HG03025 (cell line): ENCODE measurements at regions not wholly inside any gene's neighbourhood (a gene's known extent, or its start where the extent isn't known, plus 50 kb on each side); places are given as distances from the start of the nearest gene placed in this dataset.
"Not testable (repeated sequence)": the region's sequence is repeated elsewhere in the genome, so short reads cannot be mapped to it uniquely, and the experiment has no call there.

Source experiments
- ATAC-seq: cut with Tn5 transposase; IDR thresholded peaks from one replicate; pipeline ENCODE4 v1.9.1; 2021; ENCODE audit warnings: mild to moderate bottlenecking, moderate library complexity; ENCODE audit not compliant: unreplicated experiment, low FRiP score

DNA sequence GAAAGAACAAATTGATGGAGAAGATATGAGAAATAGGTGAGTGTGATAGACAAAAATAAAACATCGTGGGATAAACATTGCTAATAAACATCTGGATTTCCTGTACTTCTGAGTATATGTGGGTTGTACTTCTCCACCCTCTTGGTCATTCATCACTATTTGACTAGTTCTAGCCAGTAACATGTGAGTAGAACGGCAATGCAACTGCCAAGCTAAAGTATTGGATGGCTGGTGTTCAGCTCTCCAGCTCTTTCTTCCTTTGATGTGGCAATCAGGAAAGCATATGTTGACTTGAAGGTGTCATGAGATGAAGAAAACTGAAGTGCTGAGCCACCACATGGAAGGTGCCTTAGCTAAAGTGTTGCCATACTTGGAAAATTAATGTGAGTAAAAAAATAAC lies 144.9 kb downstream of the SCG2 start:
- no peak for ATAC-seq

DNA sequence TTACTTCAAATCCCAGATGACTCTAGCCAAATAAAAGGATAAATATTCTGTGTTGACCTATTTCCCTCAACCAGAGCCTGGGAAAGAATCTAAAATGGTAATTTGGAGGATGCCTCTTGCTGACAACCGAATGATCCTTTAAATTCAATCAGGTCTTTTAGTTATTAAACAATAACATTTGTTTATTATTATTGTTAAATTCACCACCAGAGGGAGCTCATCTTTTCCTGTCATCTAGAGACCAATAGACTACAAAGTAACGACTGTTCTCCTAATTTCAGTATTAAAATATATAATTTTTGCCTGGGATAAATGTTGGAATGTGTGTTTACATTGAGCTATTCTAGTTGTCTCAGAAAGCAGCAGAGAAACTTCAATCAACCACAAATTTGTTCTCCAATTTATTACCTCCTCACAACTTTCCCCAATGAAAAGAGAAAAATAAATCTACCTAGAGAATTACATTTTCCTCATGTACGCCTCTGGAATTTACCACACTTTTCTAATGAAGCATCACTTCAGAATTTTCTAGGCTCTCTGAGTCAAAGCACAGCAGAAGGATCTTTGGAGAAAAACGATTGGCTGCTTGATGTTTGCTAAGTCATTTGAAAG lies 142.7 kb downstream of the SCG2 start:
- ATAC-seq = no peak

DNA sequence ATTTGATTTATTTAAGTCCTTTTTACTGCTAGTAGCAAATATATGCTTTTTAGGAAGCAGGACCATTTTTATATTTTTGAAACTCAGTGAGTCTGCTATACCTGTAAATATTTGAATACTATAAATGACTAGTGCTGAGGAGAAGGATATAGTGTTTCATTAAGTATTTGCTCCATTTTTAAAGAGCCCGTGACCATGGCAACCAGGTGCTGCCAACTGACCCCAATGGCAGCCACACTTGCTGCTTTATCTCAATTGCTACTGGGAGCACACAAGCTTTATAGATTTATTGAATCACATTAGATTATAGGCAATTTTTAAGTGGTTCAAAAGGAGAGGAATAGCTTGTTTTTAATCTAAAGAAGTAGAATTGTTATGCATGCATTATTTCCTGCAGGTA lies 142.0 kb downstream of the SCG2 start:
- no peak for ATAC-seq

DNA sequence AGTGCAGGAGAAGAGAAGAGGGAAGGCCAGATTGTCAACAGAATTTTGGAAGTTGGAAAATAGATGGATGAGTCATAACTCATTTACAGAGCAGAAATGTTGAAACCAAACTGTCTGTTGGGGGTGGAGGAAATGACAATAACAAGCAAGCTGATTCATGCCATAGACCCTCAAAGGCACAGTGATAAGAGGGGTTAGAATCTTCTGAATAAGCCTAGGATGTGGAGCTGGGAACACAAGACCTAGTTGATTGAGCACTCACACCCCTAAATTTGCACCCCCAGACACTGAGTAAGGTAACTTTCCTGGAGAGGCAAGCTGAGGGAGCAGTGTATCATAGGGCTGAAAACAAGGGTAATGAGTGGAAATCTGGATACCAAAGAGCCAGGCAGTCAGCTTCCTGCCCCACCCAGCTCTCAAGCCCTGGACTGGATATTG lies 141.4 kb downstream of the SCG2 start:
- ATAC-seq = no peak

DNA sequence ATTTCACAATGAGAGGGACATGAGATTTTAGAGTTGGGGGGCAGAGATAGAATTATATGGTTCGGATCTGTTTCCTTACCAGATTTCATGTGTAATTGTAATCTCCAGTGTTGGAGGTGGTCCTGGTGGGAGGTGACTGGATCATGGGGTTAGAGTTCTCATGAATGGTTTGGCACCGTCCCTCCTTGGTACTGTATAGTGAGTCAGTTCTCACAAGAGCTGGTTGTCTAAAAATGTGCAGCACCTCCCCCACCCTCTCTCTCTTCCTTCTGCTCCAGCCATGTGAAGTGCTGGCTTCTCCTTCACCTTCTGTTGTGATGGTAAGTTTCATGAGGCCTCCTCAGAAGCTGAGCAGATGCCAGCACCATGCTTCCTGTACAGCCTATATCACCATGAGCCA lies 138.1 kb downstream of the SCG2 start:
- ATAC-seq = no peak

DNA sequence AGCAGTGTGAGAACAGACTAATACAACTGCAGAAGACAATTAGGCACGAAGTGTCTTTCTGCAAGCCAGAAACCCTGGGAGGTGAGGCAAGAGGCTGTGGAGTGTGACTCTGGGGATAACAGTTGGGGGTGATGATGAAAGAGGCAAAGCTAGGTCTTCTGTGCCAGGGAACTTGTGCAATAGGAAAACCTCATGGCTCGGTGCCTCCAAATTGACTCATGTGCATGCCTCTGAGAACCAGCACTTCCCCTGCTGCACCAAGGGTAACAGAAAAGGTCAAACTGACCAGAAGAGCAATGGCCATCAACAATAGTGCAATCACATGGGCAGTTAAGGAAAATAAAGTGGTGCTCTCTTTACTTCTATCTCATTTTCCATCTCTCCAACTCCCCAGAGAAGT lies 136.4 kb downstream of the SCG2 start:
- no peak for ATAC-seq

DNA sequence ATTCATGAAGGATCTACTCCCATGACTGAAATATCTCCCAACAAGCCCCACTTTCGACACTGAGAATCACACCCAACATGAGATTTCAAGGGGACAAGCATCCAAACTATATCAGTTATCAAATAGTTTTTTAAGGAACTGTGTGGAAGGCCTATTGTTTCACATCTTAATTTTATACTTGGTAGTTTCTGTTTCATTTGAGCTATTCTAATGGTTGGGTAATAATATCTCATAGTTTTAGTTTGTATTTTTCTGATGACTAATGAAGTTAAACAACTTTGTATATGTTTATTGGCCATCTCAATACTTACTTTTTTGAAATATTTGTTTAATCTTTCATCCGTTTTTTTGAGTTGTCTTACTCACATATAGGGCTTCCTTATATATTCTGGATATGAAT lies 135.0 kb downstream of the SCG2 start:
- ATAC-seq = no peak

DNA sequence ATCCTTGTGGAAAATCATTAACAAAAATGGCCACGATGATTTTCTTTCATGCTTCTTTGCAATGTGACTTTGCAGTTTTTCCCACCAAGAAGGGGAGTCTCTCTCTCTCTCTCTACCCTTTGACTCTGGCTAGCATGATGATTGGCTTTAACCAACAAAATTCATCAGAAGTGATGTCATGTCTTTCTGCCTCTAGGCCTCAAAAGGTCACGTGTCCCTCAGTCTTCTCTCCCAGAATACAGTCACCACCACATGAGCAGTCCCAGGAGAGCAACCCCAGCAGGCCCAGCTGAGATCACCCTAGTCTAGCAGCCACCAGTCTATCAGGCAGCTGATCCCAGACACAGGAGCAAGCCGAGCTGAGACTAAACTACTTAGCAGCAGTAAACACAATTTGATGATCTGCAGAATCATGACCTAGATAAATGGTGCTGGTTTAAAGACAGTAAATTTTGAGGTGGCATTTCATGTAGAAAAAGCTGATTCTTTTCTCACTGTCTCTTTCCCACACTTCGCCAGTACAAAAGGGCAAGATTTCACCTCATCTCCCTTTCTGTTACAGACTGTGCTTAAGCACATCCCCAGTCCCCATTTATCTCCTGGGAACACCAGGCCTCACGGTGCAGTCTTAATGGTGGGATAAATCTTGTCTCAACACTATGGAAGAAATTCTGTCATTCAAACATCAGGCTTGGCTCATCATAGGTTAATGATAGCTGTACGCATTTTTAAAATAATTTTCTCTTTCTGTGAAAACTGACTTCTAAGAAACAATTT lies 132.7 kb downstream of the SCG2 start:
- no peak for ATAC-seq

DNA sequence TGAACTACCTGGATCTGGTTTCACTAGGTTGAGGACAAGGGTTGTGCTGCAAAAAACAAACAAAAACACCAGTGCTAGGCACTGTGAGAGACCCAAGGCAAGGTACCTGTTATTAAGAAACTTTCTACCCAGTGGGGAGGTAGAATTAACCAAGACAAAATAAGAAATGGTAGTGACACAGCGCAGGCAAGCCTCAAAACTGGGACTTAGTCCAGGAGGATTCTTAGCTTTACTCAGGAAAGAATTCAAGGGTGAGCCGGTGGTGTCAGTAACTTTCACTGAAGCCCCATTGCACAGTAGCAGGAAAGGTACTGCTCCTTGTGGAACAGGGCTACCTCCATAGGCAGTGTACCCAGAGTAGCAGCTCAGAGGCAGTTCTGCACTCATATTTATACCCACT lies 131.6 kb downstream of the SCG2 start:
- no peak for ATAC-seq

DNA sequence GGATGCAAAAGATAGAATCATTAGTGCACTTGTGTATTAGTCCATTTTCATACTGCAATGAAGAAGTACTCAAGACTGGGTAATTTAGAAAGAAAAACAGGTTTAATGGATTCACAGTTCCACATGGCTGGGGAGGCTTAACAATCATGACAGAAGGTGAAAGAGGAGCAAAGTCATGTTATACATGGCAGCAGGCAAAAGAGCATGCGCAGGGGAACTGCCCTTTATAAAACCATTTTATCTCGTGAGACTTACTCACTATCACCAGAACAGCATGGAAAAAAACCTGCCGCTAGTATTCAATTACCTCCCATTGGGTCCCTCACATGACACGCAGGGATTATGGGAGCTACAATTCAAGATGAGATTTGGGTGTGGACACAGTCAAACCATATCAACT lies 129.4 kb downstream of the SCG2 start:
- ATAC-seq = no peak

DNA sequence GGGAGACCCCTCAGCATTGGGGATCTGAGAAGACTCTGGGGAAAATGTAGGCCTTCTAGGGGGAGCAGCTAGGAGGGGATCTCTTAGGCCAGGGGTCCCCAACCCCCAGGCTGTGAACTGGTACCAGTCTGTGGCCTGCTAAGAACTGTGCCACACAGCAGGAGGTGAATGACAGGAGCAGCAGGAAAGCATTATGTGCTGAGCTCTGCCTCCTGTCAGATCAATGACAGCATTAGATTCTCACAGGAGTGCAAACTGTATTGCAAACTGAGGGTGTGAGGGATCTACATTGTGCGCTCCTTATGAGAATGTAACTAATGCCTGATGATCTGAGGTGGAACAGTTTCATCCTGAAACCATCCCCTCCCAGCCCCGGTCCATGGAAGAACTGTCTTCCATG lies 127.3 kb downstream of the SCG2 start:
- no peak for ATAC-seq

DNA sequence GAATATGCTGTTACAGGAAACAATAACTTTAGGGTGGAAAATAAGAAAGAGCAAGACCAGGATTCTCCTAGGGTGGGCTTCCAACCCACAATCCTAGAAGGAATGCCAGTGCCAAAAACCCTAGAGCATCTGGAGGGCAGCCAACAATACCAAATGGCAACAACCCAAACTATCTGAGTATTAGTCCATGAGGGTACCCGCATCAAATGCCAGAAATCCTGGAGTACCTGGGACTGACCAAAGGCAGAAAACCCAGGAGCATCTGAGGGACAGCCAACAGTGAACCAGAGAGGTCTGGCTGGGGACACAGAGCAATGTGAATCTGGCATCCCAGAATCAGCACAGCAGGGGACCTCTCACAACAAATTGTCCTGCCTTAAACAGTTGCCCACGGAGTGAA lies 126.3 kb downstream of the SCG2 start:
- ATAC-seq = no peak

DNA sequence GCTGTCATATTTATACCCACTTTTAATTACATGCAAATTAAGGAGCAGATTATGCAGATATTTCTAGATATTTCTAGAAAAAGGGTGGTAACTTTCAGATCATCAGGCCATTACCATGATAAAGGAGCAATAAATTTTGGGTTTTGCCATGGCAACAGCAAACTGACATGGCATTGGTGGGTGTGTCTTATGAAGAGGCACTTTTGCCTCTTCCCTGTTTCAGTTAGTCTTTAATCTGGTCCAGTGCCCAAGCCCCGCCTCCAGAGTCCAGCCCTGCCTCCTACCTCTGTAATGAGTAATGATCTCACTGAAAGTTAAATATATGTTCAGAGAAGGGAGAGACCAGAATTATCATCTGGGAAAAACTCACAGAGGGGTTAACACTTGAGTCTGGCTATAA lies 124.8 kb downstream of the SCG2 start:
- ATAC-seq = no peak

DNA sequence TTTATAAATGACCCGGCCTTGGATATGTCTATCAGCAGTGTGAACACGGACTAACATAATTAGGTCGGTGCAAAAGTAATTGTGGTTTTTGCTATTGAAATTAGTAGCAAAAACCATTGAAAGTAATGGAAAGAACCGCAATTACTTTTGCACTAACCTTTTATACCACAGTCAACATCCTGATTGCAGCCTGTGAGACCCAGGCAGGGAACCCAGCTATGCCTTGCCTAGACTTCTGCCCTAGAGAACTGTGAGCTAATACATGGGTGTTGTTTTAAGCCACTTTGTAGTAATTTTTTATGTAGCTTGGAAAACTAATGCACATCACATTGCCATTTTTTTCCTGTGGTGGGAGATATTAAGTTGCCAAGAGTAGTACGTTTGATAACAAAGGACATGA lies 120.7 kb downstream of the SCG2 start:
- no peak for ATAC-seq

DNA sequence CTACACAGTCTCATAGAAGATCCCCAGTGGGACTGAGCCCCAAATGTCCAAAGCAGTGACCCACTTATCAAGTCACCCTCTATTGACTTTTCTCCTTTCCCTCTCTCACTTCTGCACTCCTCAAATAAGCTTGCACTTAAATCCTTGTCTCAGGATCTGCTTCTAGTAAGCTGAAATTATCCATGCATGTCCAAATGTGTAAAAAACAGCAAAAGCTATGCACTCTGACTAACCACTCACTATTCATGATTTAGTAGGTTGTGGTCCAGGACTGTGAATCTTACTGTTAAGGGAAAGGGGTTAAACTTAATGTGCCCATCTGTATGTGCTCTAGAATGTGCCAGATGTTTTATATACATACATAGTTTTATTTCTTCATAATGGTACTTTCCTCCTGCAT lies 115.4 kb downstream of the SCG2 start:
- no peak for ATAC-seq

DNA sequence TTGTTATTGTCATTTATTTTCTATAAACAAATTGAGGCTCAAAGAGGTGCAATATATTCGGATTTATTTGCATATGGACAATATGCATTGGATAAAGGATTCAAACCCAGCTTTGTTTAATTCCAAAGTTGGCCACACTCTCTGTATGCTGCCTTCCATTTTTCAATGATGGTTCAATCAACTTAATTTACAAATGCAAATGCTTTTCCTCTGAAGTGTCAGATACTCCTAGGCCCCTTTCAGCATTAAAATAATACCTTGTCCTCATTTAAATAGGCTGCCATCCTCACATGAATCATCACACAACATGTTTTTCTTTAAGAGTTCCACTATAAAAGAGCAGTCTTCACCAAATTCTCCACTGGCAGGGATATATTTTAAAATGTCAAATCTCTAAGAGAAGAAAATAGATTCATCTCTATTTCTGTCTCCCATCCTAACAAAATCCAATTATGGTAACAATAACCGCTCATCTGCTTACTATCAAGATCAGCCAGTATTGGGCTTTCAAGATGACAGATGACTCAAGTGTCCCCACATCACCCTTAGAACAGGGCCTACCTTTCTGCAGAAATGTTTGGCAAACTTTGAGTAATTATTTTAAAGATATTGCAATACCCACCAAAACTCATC lies 114.8 kb downstream of the SCG2 start:
- ATAC-seq = no peak

DNA sequence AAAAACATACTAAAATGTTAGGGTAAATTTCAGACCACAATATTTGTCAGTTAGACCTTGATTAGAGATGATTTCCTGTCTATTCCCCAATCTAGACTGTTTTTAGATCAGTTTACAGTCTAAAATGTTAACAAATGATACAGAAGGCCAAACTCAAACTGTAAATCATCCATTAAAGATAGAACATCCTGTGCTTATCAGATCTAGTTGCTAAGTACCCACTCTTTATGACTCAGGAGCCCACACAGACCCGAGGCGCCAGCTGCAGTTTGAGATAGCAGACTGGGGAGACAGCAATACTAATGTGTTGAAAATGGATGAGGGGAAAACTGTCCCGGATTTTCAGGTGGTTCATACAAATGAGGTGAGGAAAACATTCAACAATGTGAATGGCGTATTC lies 113.3 kb downstream of the SCG2 start:
- ATAC-seq = no peak

DNA sequence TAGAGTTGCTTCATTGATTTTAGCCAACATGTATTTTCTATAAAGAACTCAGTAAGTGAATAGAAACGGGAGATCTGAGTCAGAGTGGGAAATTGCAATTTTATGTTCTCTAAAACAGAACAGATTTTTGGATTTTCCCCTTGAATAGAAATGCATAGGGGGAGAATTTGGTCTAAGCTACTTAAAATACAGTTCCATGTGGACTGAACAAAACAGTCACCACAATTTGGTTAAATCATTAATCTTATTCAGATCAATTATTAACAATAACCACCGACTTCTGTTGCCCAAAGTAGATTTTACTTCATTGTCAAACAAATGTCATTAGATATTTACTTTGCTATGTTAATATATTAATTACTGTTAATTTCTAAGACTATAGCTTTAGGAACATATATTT lies 107.7 kb downstream of the SCG2 start:
- no peak for ATAC-seq

DNA sequence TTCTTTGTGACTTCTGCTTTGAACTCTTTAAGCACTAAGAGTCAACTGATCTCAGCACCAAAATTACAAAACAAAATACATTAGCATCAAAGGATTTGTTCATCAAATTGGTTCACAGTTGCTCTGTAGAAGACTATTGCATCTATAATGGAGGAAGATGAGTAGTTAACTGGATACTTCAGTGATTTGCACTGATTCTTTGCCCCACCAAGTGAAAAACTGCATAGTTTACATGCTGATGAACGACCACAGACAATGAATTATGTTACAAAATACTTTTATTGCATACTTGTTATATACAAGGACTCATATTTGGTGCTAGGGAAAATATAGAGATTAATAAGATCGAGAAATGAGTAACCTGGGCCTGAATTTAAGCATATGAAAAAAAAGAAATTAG lies 107.2 kb downstream of the SCG2 start:
- no peak for ATAC-seq

DNA sequence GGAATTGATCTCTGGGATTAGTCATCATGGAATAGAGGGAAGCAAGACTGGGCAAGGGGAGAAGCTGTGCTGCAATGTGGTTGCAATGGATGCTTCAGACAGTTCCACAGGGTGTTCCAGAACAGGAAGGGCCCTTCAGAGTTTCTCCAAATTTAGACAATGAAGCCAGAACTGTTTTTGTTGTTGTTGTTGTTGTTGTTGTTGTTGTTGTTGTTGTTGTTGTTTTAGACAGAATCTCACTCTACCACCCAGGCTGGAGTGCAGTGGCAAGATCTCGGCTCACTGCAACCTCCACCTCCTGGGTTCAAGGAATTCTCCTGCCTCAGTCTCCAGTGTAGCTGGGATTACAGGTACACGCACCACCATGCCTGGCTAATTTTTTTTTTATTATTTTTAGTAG lies 105.3 kb downstream of the SCG2 start:
- ATAC-seq = not testable (repeated sequence)

DNA sequence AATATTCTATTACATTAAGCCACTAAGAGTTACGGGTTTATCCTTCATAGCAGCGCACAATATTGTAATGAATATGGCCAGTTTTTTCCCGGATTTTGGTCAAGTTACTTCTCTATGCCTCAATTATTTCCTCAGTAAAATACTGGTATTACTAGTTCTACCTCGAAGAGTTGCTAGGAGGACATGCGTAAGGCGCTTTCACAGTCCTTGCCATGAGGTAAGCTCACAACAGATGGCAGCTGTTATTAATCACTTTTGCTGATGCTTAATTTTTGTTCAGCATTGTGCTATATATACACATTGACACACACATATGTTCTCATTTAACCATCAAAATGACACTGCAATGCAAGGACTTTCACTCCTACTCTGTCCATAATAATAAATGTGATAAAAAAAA lies 101.5 kb downstream of the SCG2 start:
- ATAC-seq = no peak

DNA sequence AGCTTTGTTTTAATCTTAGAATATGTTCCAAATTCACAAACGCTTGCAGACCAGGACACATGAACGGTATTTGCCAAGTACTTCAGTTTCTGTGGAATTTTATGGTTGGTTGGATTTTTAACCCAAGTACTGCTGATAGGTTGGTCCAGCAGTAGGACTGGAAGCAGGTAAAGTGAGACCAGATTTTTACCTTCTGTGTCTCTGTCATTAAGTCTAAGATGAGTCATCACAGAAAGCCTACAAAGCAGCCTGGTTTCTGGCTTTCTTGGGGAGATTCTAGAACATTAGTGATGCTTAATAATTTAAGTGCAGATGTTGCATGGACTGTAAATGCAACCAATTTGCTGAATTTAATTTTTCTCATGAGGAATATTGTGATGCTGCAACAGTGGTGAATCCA lies 100.5 kb downstream of the SCG2 start:
- no peak for ATAC-seq
